ENCODE measurements at regions not wholly inside any gene's neighbourhood (a gene's known extent, or its start where the extent isn't known, plus 50 kb on each side); places are given as distances from the start of the nearest gene placed in this dataset.

- TF ChIP-seq CTCF (IDR thresholded peaks at IDR 0.05), result no peak
- no peak for TF ChIP-seq POLR2A (IDR thresholded peaks at IDR 0.05)
- no peak for TF ChIP-seq POLR2AphosphoS5 (IDR thresholded peaks at IDR 0.05; ENCODE audit: insufficient read depth in 1 of 2, low read depth in 1 of 2)
Measured at GRCh38 chrX:10875995-10876394, 235.1 kb upstream of the HCCS start.
